ENCODE measurements at regions not wholly inside any gene's neighbourhood (a gene's known extent, or its start where the extent isn't known, plus 50 kb on each side); places are given as distances from the start of the nearest gene placed in this dataset.
"Not testable (repeated sequence)": the region's sequence is repeated elsewhere in the genome, so short reads cannot be mapped to it uniquely, and the experiment has no call there.

DNA sequence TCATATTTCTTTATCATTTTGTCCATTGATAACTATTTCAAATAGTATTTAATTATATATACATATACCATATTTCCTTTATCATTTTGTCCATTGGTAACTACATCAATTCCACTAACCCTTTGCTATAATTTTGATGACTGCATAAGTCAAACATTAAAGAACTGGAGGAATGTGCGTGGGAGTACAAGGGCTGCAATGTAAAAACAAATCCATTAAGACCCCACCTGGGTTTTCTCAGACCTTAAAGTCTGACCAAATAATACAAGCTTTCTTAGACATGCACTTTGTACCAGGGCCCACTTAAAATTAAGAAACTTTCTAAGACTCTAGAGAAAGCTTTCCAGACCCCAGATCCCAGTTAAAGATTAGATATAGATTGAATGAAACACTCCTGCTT is 1622.4 kb upstream of the PCDH10 start:
- no peak for DNase-seq (ENCODE audit: extremely low read depth in 1 of 2, low read depth in 1 of 2)

GRCh38 chr4:131531087-131531486 is 1618.0 kb upstream of the PCDH10 start:
- DNase-seq (ENCODE audit: extremely low read depth in 1 of 2, low read depth in 1 of 2), result no peak

- DNase-seq (ENCODE audit: extremely low read depth in 1 of 2, low read depth in 1 of 2), result no peak
Observed at GRCh38 chr4:131534944-131535645, 1614.0 kb upstream of the PCDH10 start.

- no peak for DNase-seq (ENCODE audit: extremely low read depth in 1 of 2, low read depth in 1 of 2)
Observed at GRCh38 chr4:131540256-131540655, 1608.8 kb upstream of the PCDH10 start.

GRCh38 chr4:131547506-131547981 is 1601.5 kb upstream of the PCDH10 start:
- DNase-seq (ENCODE audit: extremely low read depth in 1 of 2, low read depth in 1 of 2), result no peak

GRCh38 chr4:131551306-131551705 is 1597.8 kb upstream of the PCDH10 start:
- DNase-seq (ENCODE audit: extremely low read depth in 1 of 2, low read depth in 1 of 2), result no peak

- no peak for DNase-seq (ENCODE audit: extremely low read depth in 1 of 2, low read depth in 1 of 2)
Observed at GRCh38 chr4:131566026-131566425, 1583.1 kb upstream of the PCDH10 start.

DNA sequence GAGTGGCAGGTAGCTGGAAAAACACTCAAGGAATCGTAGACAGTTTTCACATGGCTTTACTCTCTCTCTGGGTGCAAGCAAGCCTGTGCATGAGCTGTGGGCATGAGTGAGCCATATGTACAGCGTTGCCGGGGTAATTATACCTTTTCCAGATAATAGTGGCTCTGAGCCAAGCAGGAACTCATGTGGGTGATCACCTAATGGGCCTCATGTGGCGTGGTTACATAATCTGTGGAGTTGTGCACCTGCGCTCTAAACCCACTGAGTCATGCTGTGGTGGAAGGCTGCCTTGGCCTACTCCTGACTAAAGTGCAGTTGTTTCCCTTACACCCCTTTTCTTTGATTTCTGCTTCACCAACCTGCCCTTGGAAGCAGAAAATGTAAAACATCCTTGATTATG is 1564.5 kb upstream of the PCDH10 start:
- no peak for DNase-seq (ENCODE audit: extremely low read depth in 1 of 2, low read depth in 1 of 2)

DNA sequence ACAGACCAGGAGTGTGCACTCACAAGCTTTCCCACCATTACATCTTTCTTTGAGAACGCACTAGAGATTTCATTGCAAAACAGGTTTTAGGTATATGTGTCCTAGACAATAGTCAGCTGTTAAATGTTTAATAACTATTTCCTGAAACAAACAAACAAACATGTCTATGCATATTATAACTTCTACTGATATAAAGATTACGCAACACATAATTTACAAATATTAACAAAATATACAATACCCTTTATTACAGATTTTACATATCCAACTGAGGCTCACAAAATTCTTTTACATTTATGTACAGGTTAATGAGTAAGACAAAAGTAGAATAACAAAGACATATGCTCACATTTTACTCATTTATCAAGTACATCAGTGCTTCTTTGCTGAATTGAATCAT is 1554.0 kb upstream of the PCDH10 start:
- DNase-seq (ENCODE audit: extremely low read depth in 1 of 2, low read depth in 1 of 2), result no peak

DNA sequence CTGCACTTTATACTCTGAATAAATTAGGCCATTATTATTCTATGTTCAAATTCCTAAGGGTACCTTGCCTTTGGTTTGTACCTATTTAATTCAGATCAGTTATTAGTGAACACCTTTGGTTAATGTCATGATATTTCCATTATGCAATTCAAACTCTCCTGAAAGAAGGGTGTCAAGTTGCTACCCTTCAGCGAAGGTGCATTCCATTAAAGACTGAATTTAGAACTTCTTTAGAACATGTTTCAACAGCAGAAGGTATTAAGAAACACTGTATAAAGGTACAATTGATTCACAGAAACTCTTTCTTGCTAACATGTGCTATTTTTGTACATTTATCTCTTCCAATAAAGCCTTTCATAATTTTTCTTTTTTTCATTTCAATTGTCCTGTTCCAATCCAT is 1545.4 kb upstream of the PCDH10 start:
- DNase-seq (ENCODE audit: extremely low read depth in 1 of 2, low read depth in 1 of 2), result no peak

DNA sequence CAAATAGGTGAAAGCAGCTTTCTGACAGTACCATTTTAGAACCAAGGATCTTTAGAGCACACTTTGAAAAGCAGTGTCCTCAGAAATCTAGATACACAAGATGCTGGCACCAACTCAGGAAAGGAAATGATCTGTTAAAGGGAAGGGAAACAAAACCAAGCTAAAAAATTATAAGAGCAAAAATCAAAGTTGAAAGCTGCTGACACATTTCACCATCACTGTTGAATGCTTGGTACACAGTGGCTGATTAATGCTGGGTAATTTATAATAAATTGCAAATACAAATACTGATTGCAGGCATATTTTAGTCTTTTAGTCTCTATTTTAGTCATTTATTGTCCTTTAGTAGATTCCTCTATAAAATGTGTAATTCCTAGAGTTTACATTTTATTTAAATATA is 1540.1 kb upstream of the PCDH10 start:
- no peak for DNase-seq (ENCODE audit: extremely low read depth in 1 of 2, low read depth in 1 of 2)

- DNase-seq (ENCODE audit: extremely low read depth in 1 of 2, low read depth in 1 of 2), result not testable (repeated sequence)
Observed at GRCh38 chr4:131610517-131610916, 1538.6 kb upstream of the PCDH10 start.

GRCh38 chr4:131613086-131613823 is 1535.8 kb upstream of the PCDH10 start:
- no peak for DNase-seq (ENCODE audit: extremely low read depth in 1 of 2, low read depth in 1 of 2)

- DNase-seq (ENCODE audit: extremely low read depth in 1 of 2, low read depth in 1 of 2), result no peak
Observed at GRCh38 chr4:131613824-131614216, 1535.3 kb upstream of the PCDH10 start.

GRCh38 chr4:131632877-131633276 is 1516.2 kb upstream of the PCDH10 start:
- DNase-seq (ENCODE audit: extremely low read depth in 1 of 2, low read depth in 1 of 2), result no peak

GRCh38 chr4:131635191-131635590 is 1513.9 kb upstream of the PCDH10 start:
- DNase-seq (ENCODE audit: extremely low read depth in 1 of 2, low read depth in 1 of 2), result no peak

DNA sequence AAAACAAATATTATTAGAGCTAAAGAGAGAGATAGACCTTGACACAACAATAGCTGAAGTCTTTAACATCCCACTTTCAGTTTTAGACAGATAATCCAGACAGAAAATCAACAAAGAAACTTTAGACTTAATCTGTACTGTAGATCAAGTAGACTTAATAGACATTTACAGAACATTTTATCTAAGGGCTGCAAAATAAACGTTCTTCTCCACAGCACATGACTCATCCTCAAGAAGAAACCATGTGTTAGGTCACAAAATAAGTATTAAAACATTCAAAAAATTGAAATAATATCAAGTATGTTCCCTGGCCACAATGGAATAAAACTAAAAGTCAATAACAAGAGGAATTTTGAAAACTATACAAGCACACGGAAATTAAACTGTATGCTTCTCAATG is 1510.3 kb upstream of the PCDH10 start:
- no peak for DNase-seq (ENCODE audit: extremely low read depth in 1 of 2, low read depth in 1 of 2)

DNA sequence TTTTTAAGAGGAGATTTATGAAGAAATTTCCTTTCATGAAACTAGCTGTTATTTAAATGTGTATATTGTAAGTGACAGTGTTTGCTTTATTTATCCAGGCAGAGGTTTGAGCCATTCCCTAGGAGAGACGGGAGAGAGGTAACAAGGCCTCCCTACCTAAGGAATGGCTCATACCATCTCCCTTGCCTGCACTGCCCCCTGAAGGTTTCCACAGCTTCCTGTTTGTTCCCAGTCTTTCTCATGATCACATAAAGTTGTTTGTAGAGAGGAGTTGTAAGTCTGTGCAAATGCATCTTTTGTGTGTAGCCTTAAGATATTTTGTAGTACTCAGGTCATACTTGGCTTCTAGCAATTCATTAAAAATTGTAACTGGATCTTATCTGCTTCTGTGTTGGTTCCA is 1504.5 kb upstream of the PCDH10 start:
- no peak for DNase-seq (ENCODE audit: extremely low read depth in 1 of 2, low read depth in 1 of 2)

DNA sequence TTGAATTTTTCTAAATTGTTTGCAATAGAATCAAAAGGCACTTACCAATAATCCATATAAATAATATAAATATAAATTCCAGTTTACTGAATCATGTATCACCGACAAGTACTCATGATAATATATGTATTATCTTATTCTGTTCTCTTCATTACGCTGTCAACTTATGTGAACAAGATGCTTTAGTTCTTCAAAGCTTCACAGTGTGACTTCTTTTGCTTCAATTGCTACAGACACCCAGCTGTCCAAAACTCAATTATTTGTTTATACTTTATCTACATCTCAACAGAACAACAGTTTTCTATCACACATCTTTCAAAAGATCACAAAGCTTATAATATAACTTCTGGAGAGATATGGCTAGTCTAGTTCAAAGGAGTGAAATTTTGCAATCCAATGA is 1499.9 kb upstream of the PCDH10 start:
- no peak for DNase-seq (ENCODE audit: extremely low read depth in 1 of 2, low read depth in 1 of 2)

GRCh38 chr4:131650951-131651350 is 1498.1 kb upstream of the PCDH10 start:
- no peak for DNase-seq (ENCODE audit: extremely low read depth in 1 of 2, low read depth in 1 of 2)

- not testable (repeated sequence) for DNase-seq (ENCODE audit: extremely low read depth in 1 of 2, low read depth in 1 of 2)
Observed at GRCh38 chr4:131683314-131683713, 1465.8 kb upstream of the PCDH10 start.

DNA sequence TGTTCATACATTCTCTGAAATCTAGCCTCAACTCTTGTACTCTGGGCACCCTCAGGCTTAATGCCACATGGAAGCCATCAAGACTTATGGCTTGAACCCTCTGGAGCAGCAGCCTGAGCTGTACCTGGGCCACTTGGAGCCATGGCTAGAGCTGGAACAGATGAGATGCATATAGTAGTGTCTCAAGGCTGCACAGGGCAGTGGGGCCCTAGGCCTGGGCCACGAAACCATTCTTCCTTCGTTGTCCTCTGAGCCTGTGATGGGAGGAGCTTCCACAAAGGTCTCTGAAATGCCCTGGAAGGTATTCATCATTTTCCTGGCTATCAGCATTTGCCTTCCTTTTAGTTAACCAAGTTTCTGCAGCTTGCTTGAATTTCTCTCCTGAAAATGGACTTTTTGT is 1427.2 kb upstream of the PCDH10 start:
- no peak for DNase-seq (ENCODE audit: extremely low read depth in 1 of 2, low read depth in 1 of 2)

All from activated CD8-positive, alpha-beta memory T cell treated with anti-CD3 and anti-CD28 coated beads for 1 hour (primary cell).